Choroid plexus epithelial cell (primary cell): ENCODE measurements at regions not wholly inside any gene's neighbourhood (a gene's known extent, or its start where the extent isn't known, plus 50 kb on each side); places are given as distances from the start of the nearest gene placed in this dataset.
"Not testable (repeated sequence)": the region's sequence is repeated elsewhere in the genome, so short reads cannot be mapped to it uniquely, and the experiment has no call there.

Experiments used
- DNase-seq: peaks from one replicate; pipeline ENCODE4 v3.0.0-alpha.2; 2010; ENCODE audit warnings: low read depth
- H3K4me3 ChIP-seq: 2 replicates; pipeline ENCODE4 v1.5.1; 2011; ENCODE audit warnings: low read depth, mild to moderate bottlenecking, control low read depth, low read length, moderate library complexity
- TF ChIP-seq, protein P1 (sequence below): conservative IDR thresholded peaks from 2 replicates; pipeline ENCODE4 v1.5.1; 2011; ENCODE audit warnings: low read depth, mild to moderate bottlenecking, control low read depth, inconsistent platforms, low read length, moderate library complexity

DNA sequence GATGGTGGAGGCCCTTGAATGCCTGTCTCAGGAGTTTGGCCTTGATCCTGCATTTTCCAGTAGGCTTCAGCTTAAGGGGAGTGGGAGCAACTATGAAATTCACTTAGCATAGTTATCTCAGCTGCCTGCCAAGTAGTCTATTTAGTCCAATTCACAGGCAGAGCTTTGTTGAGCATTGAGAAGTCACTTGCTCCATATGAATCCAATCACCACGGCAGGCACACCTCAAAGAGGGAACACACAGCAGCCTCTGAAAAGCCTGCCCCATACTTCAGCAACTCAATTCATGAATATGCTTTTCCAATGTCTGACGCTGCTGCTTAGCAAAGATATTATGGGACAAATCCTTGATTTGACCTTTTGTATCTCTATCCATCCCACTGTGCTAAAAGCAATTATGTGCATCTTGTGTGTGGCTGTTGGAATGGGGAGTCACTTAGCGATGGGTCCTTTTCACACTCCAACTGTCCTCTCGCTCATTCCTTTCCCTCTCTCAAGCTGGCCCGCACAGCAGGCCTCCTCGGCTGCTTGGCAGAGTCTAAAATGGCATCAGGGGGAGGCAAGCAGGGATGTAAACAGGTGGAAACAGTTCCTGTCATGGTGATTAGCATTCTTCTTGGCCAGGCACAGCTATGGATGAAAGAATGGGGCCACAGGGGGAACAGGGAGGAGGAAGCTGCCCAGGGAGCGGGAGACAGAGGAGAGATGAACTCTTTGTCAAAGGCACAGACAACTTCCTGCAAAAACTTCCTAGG, 56.0 kb upstream of the LRPPRC start:
- TF ChIP-seq, protein P1, sequence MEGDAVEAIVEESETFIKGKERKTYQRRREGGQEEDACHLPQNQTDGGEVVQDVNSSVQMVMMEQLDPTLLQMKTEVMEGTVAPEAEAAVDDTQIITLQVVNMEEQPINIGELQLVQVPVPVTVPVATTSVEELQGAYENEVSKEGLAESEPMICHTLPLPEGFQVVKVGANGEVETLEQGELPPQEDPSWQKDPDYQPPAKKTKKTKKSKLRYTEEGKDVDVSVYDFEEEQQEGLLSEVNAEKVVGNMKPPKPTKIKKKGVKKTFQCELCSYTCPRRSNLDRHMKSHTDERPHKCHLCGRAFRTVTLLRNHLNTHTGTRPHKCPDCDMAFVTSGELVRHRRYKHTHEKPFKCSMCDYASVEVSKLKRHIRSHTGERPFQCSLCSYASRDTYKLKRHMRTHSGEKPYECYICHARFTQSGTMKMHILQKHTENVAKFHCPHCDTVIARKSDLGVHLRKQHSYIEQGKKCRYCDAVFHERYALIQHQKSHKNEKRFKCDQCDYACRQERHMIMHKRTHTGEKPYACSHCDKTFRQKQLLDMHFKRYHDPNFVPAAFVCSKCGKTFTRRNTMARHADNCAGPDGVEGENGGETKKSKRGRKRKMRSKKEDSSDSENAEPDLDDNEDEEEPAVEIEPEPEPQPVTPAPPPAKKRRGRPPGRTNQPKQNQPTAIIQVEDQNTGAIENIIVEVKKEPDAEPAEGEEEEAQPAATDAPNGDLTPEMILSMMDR, result no peak
- H3K4me3 ChIP-seq, result no peak overlapping the region

DNA sequence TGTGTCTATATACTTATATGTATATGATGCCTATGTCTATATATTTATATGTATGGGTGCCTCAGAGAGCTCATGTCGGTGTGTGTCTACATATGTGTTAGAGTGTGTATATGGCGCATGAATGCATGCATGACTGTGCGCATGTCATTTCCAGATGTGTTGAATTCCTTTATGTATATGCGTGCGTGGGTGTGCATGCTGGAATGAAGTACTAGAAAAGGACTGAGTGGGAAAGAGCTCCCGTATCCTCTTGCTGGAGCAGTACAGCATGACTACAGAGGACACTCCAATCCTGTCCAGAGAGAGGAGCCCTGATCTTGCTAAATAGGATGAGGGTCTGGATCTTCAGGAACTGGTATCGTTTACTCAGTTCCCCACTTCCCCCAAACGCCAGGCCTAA, 56.8 kb upstream of the LRPPRC start:
- no peak for DNase-seq
- H3K4me3 ChIP-seq, result no peak overlapping the region
- TF ChIP-seq, protein P1, result no peak

More for the DNA sequence above, 56.0 kb upstream of the LRPPRC start:
- DNase-seq, result no peak

DNA sequence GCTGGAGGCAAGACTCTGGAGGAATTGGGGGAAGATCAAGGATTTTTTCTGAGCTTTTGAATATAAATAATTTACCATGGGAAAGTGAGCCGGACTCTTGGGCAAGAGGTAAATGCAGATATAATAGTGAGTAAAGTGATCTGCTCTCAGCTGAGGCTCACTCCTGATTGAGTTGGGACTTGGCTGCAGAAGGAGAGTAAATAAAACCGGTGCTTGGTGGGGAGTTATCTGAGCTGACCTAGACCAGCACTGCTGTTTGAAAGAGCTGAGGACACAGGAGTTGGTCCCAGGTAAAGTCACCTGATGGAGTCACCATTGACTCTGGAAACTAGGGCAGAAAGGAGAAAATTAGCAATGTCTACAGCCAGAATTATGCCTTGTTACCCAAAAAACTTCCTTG, 57.3 kb upstream of the LRPPRC start:
- DNase-seq, result no peak
- H3K4me3 ChIP-seq, result no peak overlapping the region
- TF ChIP-seq, protein P1, result no peak

GRCh38 chr2:44053456-44053855, 57.7 kb upstream of the LRPPRC start:
- H3K4me3 ChIP-seq, result no peak overlapping the region
- TF ChIP-seq, protein P1, result no peak
- no peak for DNase-seq

GRCh38 chr2:44055229-44055628, 59.4 kb upstream of the LRPPRC start:
- TF ChIP-seq, protein P1, result no peak
- no peak for DNase-seq
- no peak overlapping the region for H3K4me3 ChIP-seq

DNA sequence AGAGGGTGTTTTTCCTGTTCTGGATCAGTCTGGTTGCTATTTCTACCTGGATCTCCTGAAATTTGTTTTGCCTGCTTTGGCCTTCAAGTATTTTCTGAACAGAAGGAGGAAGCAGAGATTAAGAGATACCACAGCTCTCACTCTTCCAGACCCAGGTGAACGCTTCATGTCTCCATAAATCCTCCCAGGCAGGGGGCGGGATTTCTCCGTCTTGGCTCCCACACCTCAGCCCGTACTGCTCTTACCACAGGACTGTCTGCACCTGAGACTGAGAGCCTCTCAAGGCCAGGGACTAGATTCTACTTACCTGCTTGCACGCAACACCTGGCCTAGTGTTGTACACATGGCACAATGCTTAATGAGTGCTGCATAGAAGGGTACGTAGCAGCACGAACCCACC, 59.9 kb upstream of the LRPPRC start:
- no peak overlapping the region for H3K4me3 ChIP-seq
- DNase-seq, result no peak
- TF ChIP-seq, protein P1, result no peak

DNA sequence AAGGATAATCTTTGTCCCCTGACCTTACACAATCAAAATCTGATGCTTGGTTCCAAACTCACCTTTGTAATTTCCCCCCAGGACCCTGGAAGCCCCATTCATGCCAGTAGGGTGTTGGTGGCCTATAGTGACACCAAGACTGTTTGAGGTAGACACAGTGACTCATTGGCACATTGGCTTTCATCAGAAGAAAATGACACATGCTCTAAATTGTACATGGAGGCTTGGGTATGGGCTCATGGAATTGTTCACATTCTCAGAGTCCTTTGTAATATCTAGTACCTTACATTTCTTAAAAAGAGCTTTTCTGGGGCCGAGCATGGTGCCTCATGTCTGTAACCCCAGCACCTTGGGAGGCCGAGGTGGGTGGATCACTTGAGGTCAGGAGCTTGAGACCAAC, 61.2 kb upstream of the LRPPRC start:
- H3K4me3 ChIP-seq, result no peak overlapping the region
- TF ChIP-seq, protein P1, result no peak
- no peak for DNase-seq

DNA sequence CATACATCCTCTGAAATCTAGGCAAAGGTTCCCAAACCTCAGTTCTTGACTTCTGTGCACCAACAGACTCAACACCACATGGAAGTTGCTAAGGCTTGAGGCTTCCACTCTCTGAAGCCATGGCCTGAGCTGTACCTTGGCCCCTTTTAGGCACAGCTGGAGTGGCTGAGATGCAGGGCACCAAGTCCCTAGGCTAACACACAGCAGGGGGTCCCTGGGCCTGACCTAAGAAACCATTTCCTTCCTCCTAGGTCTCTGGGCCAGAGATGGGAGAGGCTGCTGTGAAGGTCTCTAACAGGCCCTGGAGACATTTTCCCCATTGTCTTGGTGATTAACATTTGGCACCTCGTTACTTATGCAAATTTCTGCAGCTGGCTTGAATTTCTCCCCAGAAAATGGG, 64.5 kb upstream of the LRPPRC start:
- H3K4me3 ChIP-seq, DNase-seq: not testable (repeated sequence)
